ENCODE measurements at regions not wholly inside any gene's neighbourhood (a gene's known extent, or its start where the extent isn't known, plus 50 kb on each side); places are given as distances from the start of the nearest gene placed in this dataset.

- Histone ChIP-seq H3K27ac (no peak overlapping the region), H3K4me1 (no peaks in the 10 kb centered on the region), H3K27me3 (no peaks in the 10 kb centered on the region), H3K4me3 (no peak overlapping the region), H3K36me3 (peaks cover 0 to 2% of the 10 kb centered on the region in 2 donors), H3K9me3 (no peaks in the 10 kb centered on the region)
- TF ChIP-seq POLR2A (IDR thresholded peaks at IDR 0.05) (no peak), CTCF (IDR thresholded peaks at IDR 0.05) (no peak)
- intact Hi-C loops (cut with DNase I; ENCODE audit: low total_unique reads), result no loop called here
- no peak for DNase-seq
Measured at GRCh38 chr4:157779081-157779480, 393.7 kb downstream of the GASK1B start.

GRCh38 chr4:157776930-157777528 lies 395.8 kb downstream of the GASK1B start:
- no peak for TF ChIP-seq POLR2A (IDR thresholded peaks at IDR 0.05)
- no peak for TF ChIP-seq CTCF (IDR thresholded peaks at IDR 0.05)
- no peaks in the 10 kb centered on the region for H3K27me3 ChIP-seq
- no peaks in the 10 kb centered on the region for H3K9me3 ChIP-seq
- intact Hi-C loops (cut with DNase I; ENCODE audit: low total_unique reads), result no loop called here
- DNase-seq, result no peak
- no peak overlapping the region for H3K27ac ChIP-seq
- no peaks in the 10 kb centered on the region for H3K4me1 ChIP-seq
- no peak overlapping the region for H3K4me3 ChIP-seq
- no peaks in the 10 kb centered on the region for H3K36me3 ChIP-seq

- TF ChIP-seq POLR2A (IDR thresholded peaks at IDR 0.05), result no peak
- TF ChIP-seq CTCF (IDR thresholded peaks at IDR 0.05), result no peak
- no peaks in the 10 kb centered on the region for H3K4me1 ChIP-seq
- no peaks in the 10 kb centered on the region for H3K9me3 ChIP-seq
- no peaks in the 10 kb centered on the region for H3K27me3 ChIP-seq
- intact Hi-C loops (cut with DNase I; ENCODE audit: low total_unique reads), result no loop called here
- H3K27ac ChIP-seq, result no peak overlapping the region
- no peaks in the 10 kb centered on the region for H3K36me3 ChIP-seq
- no peak overlapping the region for H3K4me3 ChIP-seq
- DNase-seq, result no peak
Measured at GRCh38 chr4:157775971-157776370, 396.9 kb downstream of the GASK1B start.

GRCh38 chr4:157772907-157773306 lies 399.9 kb downstream of the GASK1B start:
- no peaks in the 10 kb centered on the region for H3K9me3 ChIP-seq
- no peaks in the 10 kb centered on the region for H3K27me3 ChIP-seq
- no peaks in the 10 kb centered on the region for H3K36me3 ChIP-seq
- no peak for DNase-seq
- H3K27ac ChIP-seq, result no peak overlapping the region
- intact Hi-C loops (cut with DNase I; ENCODE audit: low total_unique reads), result no loop called here
- H3K4me3 ChIP-seq, result no peak overlapping the region
- H3K4me1 ChIP-seq, result no peaks in the 10 kb centered on the region
- TF ChIP-seq POLR2A (IDR thresholded peaks at IDR 0.05) (no peak), CTCF (IDR thresholded peaks at IDR 0.05) (no peak)

- no peak for TF ChIP-seq CTCF (IDR thresholded peaks at IDR 0.05)
- TF ChIP-seq POLR2A (IDR thresholded peaks at IDR 0.05), result no peak
- no peaks in the 10 kb centered on the region for H3K4me1 ChIP-seq
- no peaks in the 10 kb centered on the region for H3K27me3 ChIP-seq
- no peaks in the 10 kb centered on the region for H3K36me3 ChIP-seq
- no peak for DNase-seq
- intact Hi-C loops (cut with DNase I; ENCODE audit: low total_unique reads), result no loop called here
- H3K27ac ChIP-seq, result no peak overlapping the region
- no peaks in the 10 kb centered on the region for H3K9me3 ChIP-seq
- H3K4me3 ChIP-seq, result no peak overlapping the region
Measured at GRCh38 chr4:157768419-157768818, 404.4 kb downstream of the GASK1B start.

Data from uterus (tissue), 3 donors.